Liver (tissue), 7 donors: ENCODE measurements at regions not wholly inside any gene's neighbourhood (a gene's known extent, or its start where the extent isn't known, plus 50 kb on each side); places are given as distances from the start of the nearest gene placed in this dataset.

ENCODE experiments used
- DNase-seq: peaks from one replicate; pipeline ENCODE4 v3.0.0-alpha.2; 2017; ENCODE audit warnings: low spot score
- H3K27ac ChIP-seq, 2 donors: one replicate each; pipeline ENCODE4 v1.7.0; 2013; ENCODE audit warnings: inconsistent platforms in 2 of 2, low read length in 2 of 2, control low read depth in 1 of 2, low read depth in 1 of 2, mild to moderate bottlenecking in 1 of 2
- H3K27me3 ChIP-seq, 4 donors: one replicate each; pipeline versions ENCODE4 v1.6.1 to v1.7.0; 2013; ENCODE audit warnings: low read length in 3 of 4, inconsistent platforms in 1 of 4, mild to moderate bottlenecking in 1 of 4, moderate library complexity in 1 of 4; ENCODE audit not compliant: control insufficient read depth in 4 of 4, insufficient read depth in 4 of 4
- H3K36me3 ChIP-seq, 4 donors: one replicate each; pipeline versions ENCODE4 v1.6.1 to v1.7.0; 2013; ENCODE audit warnings: low read length in 3 of 4, mild to moderate bottlenecking in 3 of 4, low read depth in 1 of 4, moderate library complexity in 1 of 4; ENCODE audit not compliant: control insufficient read depth in 4 of 4, insufficient read depth in 3 of 4
- H3K4me1 ChIP-seq, 4 donors: one replicate each; pipeline versions ENCODE4 v1.6.1 to v1.7.0; 2013; ENCODE audit warnings: low read length in 3 of 4, mild to moderate bottlenecking in 3 of 4, moderate library complexity in 1 of 4; ENCODE audit not compliant: control insufficient read depth in 4 of 4, insufficient read depth in 4 of 4
- H3K4me3 ChIP-seq, 3 donors: one replicate each; pipeline versions ENCODE4 v1.6.1 to v1.7.0; 2013; ENCODE audit warnings: low read length in 3 of 3, control low read depth in 1 of 3, low read depth in 1 of 3, mild to moderate bottlenecking in 1 of 3
- H3K9ac ChIP-seq, 2 donors: one replicate each; pipeline ENCODE4 v1.7.0; 2013; ENCODE audit warnings: low read length in 2 of 2, mild to moderate bottlenecking in 2 of 2, moderate library complexity in 2 of 2, control low read depth in 1 of 2, low read depth in 1 of 2
- H3K9me3 ChIP-seq, 4 donors: one replicate each; pipeline versions ENCODE4 v1.6.1 to v1.7.0; 2013; ENCODE audit warnings: low read length in 3 of 4; ENCODE audit not compliant: control insufficient read depth in 4 of 4
- ATF3 ChIP-seq: IDR thresholded peaks from 2 replicates; pipeline ENCODE4 v1.6.1; 2016; ENCODE audit warnings: antibody characterized with exemption
- CTCF ChIP-seq: fragments of 150-350 bp; IDR thresholded peaks from 2 replicates; pipeline ENCODE4 v1.5.1; 2017; ENCODE audit warnings: improper control_type of control experiment, low read depth, low read length; ENCODE audit not compliant: missing input control
- EGR1 ChIP-seq, 2 donors: IDR thresholded peaks; 2 replicates each; pipeline ENCODE4 v1.6.1; 2016 to 2018; ENCODE audit warnings: antibody characterized with exemption in 2 of 2, low read depth in 2 of 2
- FOXA1 ChIP-seq: IDR thresholded peaks from 2 replicates; pipeline ENCODE4 v1.6.1; 2016; ENCODE audit warnings: antibody characterized with exemption
- FOXA2 ChIP-seq: IDR thresholded peaks from 2 replicates; pipeline ENCODE4 v1.6.1; 2016; ENCODE audit warnings: antibody characterized with exemption
- GABPA ChIP-seq, 2 donors: IDR thresholded peaks in 1 of 2; conservative IDR thresholded peaks in 1 of 2; 2 replicates each; pipeline ENCODE4 v1.6.1; 2016; ENCODE audit warnings: antibody characterized with exemption in 2 of 2, mild to moderate bottlenecking in 1 of 2, moderate library complexity in 1 of 2
- HNF4A ChIP-seq, 2 donors: conservative IDR thresholded peaks; 2 replicates each; pipeline ENCODE4 v1.6.1; 2016; ENCODE audit warnings: antibody characterized with exemption in 2 of 2, mild to moderate bottlenecking in 2 of 2
- HNF4G ChIP-seq: IDR thresholded peaks from 2 replicates; pipeline ENCODE4 v1.6.1; 2016; ENCODE audit warnings: antibody characterized with exemption
- JUND ChIP-seq, 2 donors: IDR thresholded peaks; 2 replicates each; pipeline ENCODE4 v1.6.1; 2016; ENCODE audit warnings: antibody characterized with exemption in 2 of 2
- MAX ChIP-seq: IDR thresholded peaks from 2 replicates; pipeline ENCODE4 v1.6.1; 2016; ENCODE audit warnings: antibody characterized with exemption
- NR2F2 ChIP-seq: IDR thresholded peaks from 2 replicates; pipeline ENCODE4 v1.6.1; 2016; ENCODE audit warnings: antibody characterized with exemption
- RAD21 ChIP-seq, 2 donors: IDR thresholded peaks; 2 replicates each; pipeline ENCODE4 v1.6.1; 2016; ENCODE audit warnings: antibody characterized with exemption in 2 of 2, mild to moderate bottlenecking in 2 of 2
- REST ChIP-seq: IDR thresholded peaks from 2 replicates; pipeline ENCODE4 v1.6.1; 2016; ENCODE audit warnings: antibody characterized with exemption, mild to moderate bottlenecking
- RXRA ChIP-seq, 2 donors: IDR thresholded peaks; 2 replicates each; pipeline ENCODE4 v1.6.1; 2017 to 2018; ENCODE audit warnings: antibody characterized with exemption in 2 of 2, mild to moderate bottlenecking in 1 of 2
- SP1 ChIP-seq: IDR thresholded peaks from 2 replicates; pipeline ENCODE4 v1.6.1; 2018; ENCODE audit warnings: antibody characterized with exemption, mild to moderate bottlenecking
- TAF1 ChIP-seq: conservative IDR thresholded peaks from 2 replicates; pipeline ENCODE4 v1.6.1; 2016; ENCODE audit warnings: antibody characterized with exemption, mild to moderate bottlenecking
- YY1 ChIP-seq: IDR thresholded peaks from 2 replicates; pipeline ENCODE4 v1.6.1; 2016; ENCODE audit warnings: antibody characterized with exemption, mild to moderate bottlenecking
- ZBTB33 ChIP-seq: IDR thresholded peaks from 2 replicates; pipeline ENCODE4 v1.6.1; 2016; ENCODE audit warnings: antibody characterized with exemption
- donor health status: healthy.
- donor health status: healthy.
- donor health status: healthy.
- donor health status: healthy.

GRCh38 chr17:52696362-52696761, 537.8 kb upstream of the CA10 start (continued):
- no peak for TF ChIP-seq TAF1
- TF ChIP-seq RXRA (IDR thresholded peaks at IDR 0.05): no peak
- TF ChIP-seq GABPA (IDR thresholded peaks at IDR 0.05 in 1 of 2, conservative IDR thresholded peaks at IDR 0.05 in 1 of 2): no peak
- TF ChIP-seq HNF4G: no peak
- no peak for TF ChIP-seq YY1
- no peak for TF ChIP-seq HNF4A (conservative IDR thresholded peaks at IDR 0.05)
- no peak for TF ChIP-seq ATF3
- no peak for TF ChIP-seq FOXA2
- TF ChIP-seq RAD21 (IDR thresholded peaks at IDR 0.05): no peak

- Histone ChIP-seq H3K4me3 (no peak overlapping the region), H3K9ac (no peak overlapping the region)
Measured at GRCh38 chr17:52686140-52686539, 527.6 kb upstream of the CA10 start.

More at GRCh38 chr17:52686140-52686539, 527.6 kb upstream of the CA10 start:
- Histone ChIP-seq H3K36me3 (no peaks in the 10 kb centered on the region), H3K27me3 (no peaks in the 10 kb centered on the region), H3K4me1 (no peaks in the 10 kb centered on the region), H3K27ac (no peak overlapping the region), H3K9me3 (no peaks in the 10 kb centered on the region)
- no peak for TF ChIP-seq ZBTB33
- TF ChIP-seq RAD21 (IDR thresholded peaks at IDR 0.05): no peak
- no peak for TF ChIP-seq YY1
- TF ChIP-seq HNF4A (conservative IDR thresholded peaks at IDR 0.05): no peak
- no peak for TF ChIP-seq EGR1 (IDR thresholded peaks at IDR 0.05; ENCODE audit: low read depth in 2 of 2)
- no peak for TF ChIP-seq ATF3
- TF ChIP-seq FOXA2: no peak
- no peak for TF ChIP-seq JUND (IDR thresholded peaks at IDR 0.05)
- no peak for TF ChIP-seq HNF4G
- no peak for TF ChIP-seq RXRA (IDR thresholded peaks at IDR 0.05)
- no peak for TF ChIP-seq TAF1
- no peak for TF ChIP-seq FOXA1
- TF ChIP-seq MAX: no peak
- no peak for TF ChIP-seq REST
- TF ChIP-seq SP1: no peak
- TF ChIP-seq GABPA (IDR thresholded peaks at IDR 0.05 in 1 of 2, conservative IDR thresholded peaks at IDR 0.05 in 1 of 2): no peak
- TF ChIP-seq CTCF: no peak
- no peak for TF ChIP-seq NR2F2
- no peak for DNase-seq
